Chondrocyte (in vitro differentiated cells): ENCODE measurements at regions not wholly inside any gene's neighbourhood (a gene's known extent, or its start where the extent isn't known, plus 50 kb on each side); places are given as distances from the start of the nearest gene placed in this dataset.
A peak's percentile ranks its signal among the peaks of the same experiment; 100 is the strongest.

ENCODE experiments used
- DNase-seq: peaks from one replicate; pipeline ENCODE4 v3.0.0; 2021; ENCODE audit warnings: mixed read lengths, low spot score
- H3K27ac Mint-ChIP-seq: one replicate; pipeline ENCODE4 v1.8.0; 2021; ENCODE audit warnings: mild to moderate bottlenecking, moderate library complexity, mixed read lengths; ENCODE audit not compliant: unreplicated experiment
- H3K27me3 Mint-ChIP-seq: 2 replicates; pipeline ENCODE4 v1.8.0; 2021; ENCODE audit warnings: low read depth, mixed read lengths
- H3K36me3 Mint-ChIP-seq: 2 replicates; pipeline ENCODE4 v1.8.0; 2021; ENCODE audit warnings: low read depth, mixed read lengths
- H3K4me1 Mint-ChIP-seq: 2 replicates; pipeline ENCODE4 v1.8.0; 2021; ENCODE audit warnings: low read depth, mild to moderate bottlenecking, mixed read lengths
- H3K4me3 Mint-ChIP-seq: one replicate; pipeline ENCODE4 v1.8.0; 2021; ENCODE audit warnings: mild to moderate bottlenecking, moderate library complexity, mixed read lengths; ENCODE audit not compliant: unreplicated experiment
- H3K9me3 Mint-ChIP-seq: 2 replicates; pipeline ENCODE4 v1.8.0; 2021; ENCODE audit warnings: low read depth, mixed read lengths
- CTCF ChIP-seq: fragments of 200-600 bp; sonication (generic); IDR thresholded peaks from 2 replicates; pipeline ENCODE4 v1.5.0; 2021; ENCODE audit warnings: antibody characterized with exemption, mild to moderate bottlenecking, moderate library complexity

- TF ChIP-seq CTCF: no peak
- H3K4me3 Mint-ChIP-seq: no peak overlapping the region
- no peak for DNase-seq
- H3K36me3 Mint-ChIP-seq: peaks cover 2% of the 10 kb centered on the region
- no peaks in the 10 kb centered on the region for H3K9me3 Mint-ChIP-seq
- H3K27ac Mint-ChIP-seq: no peak overlapping the region
- peaks cover 35% of the 10 kb centered on the region for H3K4me1 Mint-ChIP-seq
- no peaks in the 10 kb centered on the region for H3K27me3 Mint-ChIP-seq
Observed at GRCh38 chr17:72457712-72458111, 336.9 kb downstream of the SOX9 start.

- no peaks in the 10 kb centered on the region for H3K27me3 Mint-ChIP-seq
- H3K36me3 Mint-ChIP-seq: peaks cover 2% of the 10 kb centered on the region
- no peak for TF ChIP-seq CTCF
- H3K9me3 Mint-ChIP-seq: no peaks in the 10 kb centered on the region
- peaks cover 35% of the 10 kb centered on the region for H3K4me1 Mint-ChIP-seq
- no peak overlapping the region for H3K4me3 Mint-ChIP-seq
- DNase-seq: no peak
- H3K27ac Mint-ChIP-seq: no peak overlapping the region
Observed at GRCh38 chr17:72458301-72458700, 337.5 kb downstream of the SOX9 start.

GRCh38 chr17:72460711-72461110, 339.9 kb downstream of the SOX9 start:
- no peaks in the 10 kb centered on the region for H3K36me3 Mint-ChIP-seq
- H3K27ac Mint-ChIP-seq: no peak overlapping the region
- H3K9me3 Mint-ChIP-seq: no peaks in the 10 kb centered on the region
- TF ChIP-seq CTCF: no peak
- DNase-seq: no peak
- H3K4me1 Mint-ChIP-seq: peaks cover 44% of the 10 kb centered on the region
- H3K27me3 Mint-ChIP-seq: no peaks in the 10 kb centered on the region
- no peak overlapping the region for H3K4me3 Mint-ChIP-seq

GRCh38 chr17:72461757-72462156, 340.9 kb downstream of the SOX9 start:
- no peaks in the 10 kb centered on the region for H3K27me3 Mint-ChIP-seq
- DNase-seq: no peak
- no peaks in the 10 kb centered on the region for H3K9me3 Mint-ChIP-seq
- H3K36me3 Mint-ChIP-seq: no peaks in the 10 kb centered on the region
- no peak overlapping the region for H3K27ac Mint-ChIP-seq
- no peak overlapping the region for H3K4me3 Mint-ChIP-seq
- no peak for TF ChIP-seq CTCF
- peaks cover 46% of the 10 kb centered on the region for H3K4me1 Mint-ChIP-seq

GRCh38 chr17:72462407-72462806, 341.6 kb downstream of the SOX9 start:
- no peak for TF ChIP-seq CTCF
- H3K27ac Mint-ChIP-seq: peak overlapping the region; percentile 45
- H3K4me1 Mint-ChIP-seq: peaks cover 44% of the 10 kb centered on the region
- no peaks in the 10 kb centered on the region for H3K9me3 Mint-ChIP-seq
- H3K4me3 Mint-ChIP-seq: no peak overlapping the region
- H3K27me3 Mint-ChIP-seq: no peaks in the 10 kb centered on the region
- H3K36me3 Mint-ChIP-seq: no peaks in the 10 kb centered on the region
- no peak for DNase-seq
